Endothelial cell of umbilical vein (primary cell): ENCODE measurements at regions not wholly inside any gene's neighbourhood (a gene's known extent, or its start where the extent isn't known, plus 50 kb on each side); places are given as distances from the start of the nearest gene placed in this dataset.
"Not testable (repeated sequence)": the region's sequence is repeated elsewhere in the genome, so short reads cannot be mapped to it uniquely, and the experiment has no call there.

Source experiments
- BruUV-seq: library from RNA; stranded (reverse); fragments of 400-500 nt; replicated peaks from 2 replicates; lab custom pipeline; 2021; lab: Mats Ljungman, UMichigan
- CTCF ChIA-PET: fragments of 300-600, 350-600 bp; sonication (Branson Sonifier 250); formaldehyde crosslinking; loops from one replicate; lab custom pipeline; 2021; ENCODE audit warnings: antibody characterized with exemption, inconsistent platforms; lab: Charles Lee
- POLR2A ChIA-PET: fragments of 300-600, 350-600 bp; sonication (Branson Sonifier 250); formaldehyde crosslinking; loops from one replicate; lab custom pipeline; 2021; ENCODE audit warnings: antibody characterized with exemption, inconsistent platforms; lab: Charles Lee
- DNase-seq: peaks from one replicate; pipeline ENCODE4 v3.0.0-alpha.2; 2011; ENCODE audit warnings: low read depth, low spot score
- FAIRE-seq: peaks from 2 replicates; lab custom pipeline; 2011; peaks lifted over from hg19 to GRCh38; lab: Jason Lieb, UNC
- H2AFZ ChIP-seq: 2 replicates; pipeline ENCODE4 v1.6.0; 2012; ENCODE audit warnings: low read depth, low read length, control low read depth, inconsistent platforms
- H3K27ac ChIP-seq: 2 replicates; pipeline ENCODE4 v1.5.1; 2011; ENCODE audit warnings: low read depth, mild to moderate bottlenecking, control low read depth, low read length, moderate library complexity; ENCODE audit not compliant: insufficient read depth
- H3K27me3 ChIP-seq, 2 experiments: 2 replicates each; pipeline versions ENCODE4 v1.6.0 to v1.6.1; 2011; ENCODE audit warnings: low read length in 2 of 2, mixed read lengths in 1 of 2; ENCODE audit not compliant: control insufficient read depth in 2 of 2, insufficient read depth in 2 of 2
- H3K36me3 ChIP-seq, 2 experiments: 2 replicates in 1 of 2; 3 replicates in 1 of 2; pipeline ENCODE4 v1.5.1; 2011; ENCODE audit warnings: low read length in 2 of 2, mild to moderate bottlenecking in 1 of 2, moderate library complexity in 1 of 2; ENCODE audit not compliant: control insufficient read depth in 2 of 2, insufficient read depth in 2 of 2; ENCODE audit errors: extremely low read depth in 1 of 2
- H3K4me1 ChIP-seq: 3 replicates; pipeline ENCODE4 v1.5.1; 2011; ENCODE audit warnings: mild to moderate bottlenecking, low read length; ENCODE audit not compliant: control insufficient read depth, insufficient read depth; ENCODE audit errors: extremely low read depth
- H3K4me2 ChIP-seq: 2 replicates; pipeline ENCODE4 v1.6.1; 2011; ENCODE audit warnings: low read length, control low read depth, mixed read lengths; ENCODE audit not compliant: insufficient read depth
- H3K4me3 ChIP-seq, 3 experiments: fragments of 200-600 bp in 1 of 3; sonication (generic), shearing (Covaris generic) in 1 of 3; replicated peaks in 1 of 3; 2 replicates each; pipeline ENCODE4 v1.5.1; 2011 to 2016; ENCODE audit warnings: control low read depth in 3 of 3, low read length in 3 of 3, mild to moderate bottlenecking in 2 of 3, inconsistent platforms in 1 of 3, low read depth in 1 of 3, moderate library complexity in 1 of 3; ENCODE audit not compliant: insufficient read depth in 1 of 3
- H3K79me2 ChIP-seq: 2 replicates; pipeline ENCODE4 v1.6.0; 2012; ENCODE audit warnings: low read length, inconsistent platforms; ENCODE audit not compliant: control insufficient read depth, insufficient read depth
- H3K9ac ChIP-seq: replicated peaks from 2 replicates; pipeline ENCODE3; 2011; ENCODE audit warnings: low read length, control low read depth; ENCODE audit not compliant: insufficient read depth; ENCODE audit errors: extremely low read depth
- H3K9me1 ChIP-seq: replicated peaks from 3 replicates; pipeline ENCODE4 v1.6.0; 2011; ENCODE audit warnings: mild to moderate bottlenecking, low read length; ENCODE audit not compliant: control insufficient read depth, insufficient read depth; ENCODE audit errors: extremely low read depth
- H3K9me3 ChIP-seq: replicated peaks from 2 replicates; pipeline ENCODE4 v1.5.1; 2012; ENCODE audit warnings: low read length, inconsistent platforms; ENCODE audit not compliant: control insufficient read depth, insufficient read depth
- H4K20me1 ChIP-seq: replicated peaks from 2 replicates; pipeline ENCODE3; 2011; ENCODE audit warnings: mild to moderate bottlenecking, low read length; ENCODE audit not compliant: control insufficient read depth, insufficient read depth; ENCODE audit errors: extremely low read depth
- EZH2 ChIP-seq: IDR thresholded peaks from 2 replicates; pipeline ENCODE4 v1.6.1; 2012; ENCODE audit warnings: borderline replicate concordance, low read depth, mild to moderate bottlenecking, moderate library complexity, low read length, inconsistent platforms; ENCODE audit not compliant: severe bottlenecking
- FOS ChIP-seq: IDR thresholded peaks from 2 replicates; pipeline ENCODE4 v1.6.1; 2011; ENCODE audit warnings: mild to moderate bottlenecking, low read length, moderate library complexity, borderline replicate concordance; ENCODE audit not compliant: insufficient read depth
- GATA2 ChIP-seq: IDR thresholded peaks from 2 replicates; pipeline ENCODE4 v1.7.0; 2011; ENCODE audit warnings: low read depth, mild to moderate bottlenecking, moderate library complexity, mixed read lengths, low read length; ENCODE audit not compliant: insufficient read length, insufficient read depth
- MYC ChIP-seq: IDR thresholded peaks from one replicate; pipeline ENCODE4 v1.6.1; 2011; ENCODE audit warnings: mild to moderate bottlenecking, low read depth, low read length
- POLR2A ChIP-seq: IDR thresholded peaks from 2 replicates; pipeline ENCODE4 v1.6.1; 2012; ENCODE audit warnings: low read depth, mild to moderate bottlenecking, control low read depth, low read length
- POLR2AphosphoS5 ChIP-seq: IDR thresholded peaks from 2 replicates; pipeline ENCODE4 v1.6.1; 2012; ENCODE audit warnings: low read depth, mild to moderate bottlenecking, control low read depth, low read length, moderate library complexity; ENCODE audit not compliant: insufficient read depth
- dilution Hi-C: fragments of 300-500 bp; cut with MboI; formaldehyde crosslinking; loops from one replicate; pipeline ENCODE4 v1.15.0; 2019; ENCODE audit warnings: low sequenced_read_pairs; ENCODE audit not compliant: extremely low pct_ligation_motif_present
- intact Hi-C: fragments of 100-400 bp; cut with micrococcal nuclease; formaldehyde crosslinking; loops from one replicate; pipeline ENCODE4 v1.10.0; 2022
- TF ChIP-seq, protein P1 (sequence below), 2 donors: IDR thresholded peaks; 1 replicate in 1 of 2; 2 replicates in 1 of 2; pipeline ENCODE4 v1.5.1; 2011; ENCODE audit warnings: low read length in 2 of 2, mild to moderate bottlenecking in 2 of 2, moderate library complexity in 2 of 2, control low read depth in 1 of 2, inconsistent platforms in 1 of 2, low read depth in 1 of 2; ENCODE audit not compliant: insufficient read depth in 1 of 2; ENCODE audit errors: extremely low read depth in 1 of 2
- TF ChIP-seq, protein P2 (sequence below): IDR thresholded peaks from 2 replicates; pipeline ENCODE4 v1.6.1; 2011; ENCODE audit not compliant: insufficient read depth, insufficient read length

DNA sequence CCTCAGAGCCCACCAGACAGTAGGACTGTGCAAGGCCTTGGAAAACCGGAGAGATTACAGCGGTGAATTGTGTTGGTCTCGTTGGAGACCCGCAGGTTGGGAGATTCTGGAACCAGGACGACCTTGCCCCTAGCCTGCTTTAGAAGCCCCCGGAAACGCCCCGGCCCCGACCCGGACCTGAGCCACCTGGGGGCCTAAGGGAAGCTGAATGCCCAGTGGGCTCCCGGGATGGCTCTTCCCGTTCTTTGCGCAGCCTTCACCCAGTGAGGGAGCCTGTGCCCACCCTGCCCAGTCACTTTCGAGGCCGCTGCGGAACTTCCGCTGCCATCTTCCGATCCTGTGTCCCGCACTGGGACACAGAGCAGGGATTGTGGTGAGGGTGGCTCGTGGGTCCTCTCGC is 254.4 kb downstream of the FAM72C start:
- ChIA-PET CTCF (no interaction called here), POLR2A (no interaction called here)
- Histone ChIP-seq H3K27ac (no peak overlapping the region), H3K4me2 (no peak overlapping the region), H3K9ac (no peak overlapping the region), H3K79me2 (no peaks in the 10 kb centered on the region), H3K4me1 (no peaks in the 10 kb centered on the region), H3K4me3 (no peak overlapping the region), H2AFZ (no peak overlapping the region), H3K27me3 (peaks cover 0 to 5% of the 10 kb centered on the region in 2 experiments), H4K20me1 (no peaks in the 10 kb centered on the region), H3K9me1 (no peaks in the 10 kb centered on the region), H3K9me3 (no peaks in the 10 kb centered on the region), H3K36me3 (no peaks in the 10 kb centered on the region)
- no peak for TF ChIP-seq POLR2AphosphoS5
- no peak for TF ChIP-seq POLR2A
- TF ChIP-seq, protein P1, sequence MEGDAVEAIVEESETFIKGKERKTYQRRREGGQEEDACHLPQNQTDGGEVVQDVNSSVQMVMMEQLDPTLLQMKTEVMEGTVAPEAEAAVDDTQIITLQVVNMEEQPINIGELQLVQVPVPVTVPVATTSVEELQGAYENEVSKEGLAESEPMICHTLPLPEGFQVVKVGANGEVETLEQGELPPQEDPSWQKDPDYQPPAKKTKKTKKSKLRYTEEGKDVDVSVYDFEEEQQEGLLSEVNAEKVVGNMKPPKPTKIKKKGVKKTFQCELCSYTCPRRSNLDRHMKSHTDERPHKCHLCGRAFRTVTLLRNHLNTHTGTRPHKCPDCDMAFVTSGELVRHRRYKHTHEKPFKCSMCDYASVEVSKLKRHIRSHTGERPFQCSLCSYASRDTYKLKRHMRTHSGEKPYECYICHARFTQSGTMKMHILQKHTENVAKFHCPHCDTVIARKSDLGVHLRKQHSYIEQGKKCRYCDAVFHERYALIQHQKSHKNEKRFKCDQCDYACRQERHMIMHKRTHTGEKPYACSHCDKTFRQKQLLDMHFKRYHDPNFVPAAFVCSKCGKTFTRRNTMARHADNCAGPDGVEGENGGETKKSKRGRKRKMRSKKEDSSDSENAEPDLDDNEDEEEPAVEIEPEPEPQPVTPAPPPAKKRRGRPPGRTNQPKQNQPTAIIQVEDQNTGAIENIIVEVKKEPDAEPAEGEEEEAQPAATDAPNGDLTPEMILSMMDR (IDR thresholded peaks at IDR 0.05; ENCODE audit: extremely low read depth in 1 of 2, insufficient read depth in 1 of 2, low read depth in 1 of 2, low read length in 2 of 2) = no peak
- no peak for TF ChIP-seq EZH2
- TF ChIP-seq, protein P2, sequence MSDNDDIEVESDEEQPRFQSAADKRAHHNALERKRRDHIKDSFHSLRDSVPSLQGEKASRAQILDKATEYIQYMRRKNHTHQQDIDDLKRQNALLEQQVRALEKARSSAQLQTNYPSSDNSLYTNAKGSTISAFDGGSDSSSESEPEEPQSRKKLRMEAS = no peak
- TF ChIP-seq FOS = no peak
- TF ChIP-seq MYC = no peak
- no peak for TF ChIP-seq GATA2
- no TSS peak for BruUV-seq
- intact Hi-C loops (no loop called here), dilution Hi-C loops (no loop called here)
- FAIRE-seq (no peak), DNase-seq (no peak)

- dilution Hi-C loops, H3K9me3 ChIP-seq, H3K4me1 ChIP-seq: not testable (repeated sequence)
Observed at GRCh38 chr1:143714913-143715312, 256.9 kb downstream of the FAM72C start.

More at GRCh38 chr1:143714913-143715312, 256.9 kb downstream of the FAM72C start:
- H3K9ac ChIP-seq, intact Hi-C loops, H3K36me3 ChIP-seq, CTCF ChIA-PET, H3K79me2 ChIP-seq, H3K27me3 ChIP-seq, H3K27ac ChIP-seq, BruUV-seq, FAIRE-seq, H3K4me3 ChIP-seq, H4K20me1 ChIP-seq, H2AFZ ChIP-seq, H3K9me1 ChIP-seq, H3K4me2 ChIP-seq, DNase-seq: not testable (repeated sequence)
- POLR2A ChIA-PET = interaction anchor here (0.6 kb wide), 1 partner anchor 14 kb away, joined by 3 read pairs; no protein-coding TSS in a partner anchor
